Panc1 (cell line): ENCODE measurements at regions not wholly inside any gene's neighbourhood (a gene's known extent, or its start where the extent isn't known, plus 50 kb on each side); places are given as distances from the start of the nearest gene placed in this dataset.

ENCODE experiments used
- SIN3A ChIP-seq: IDR thresholded peaks from 2 replicates; pipeline ENCODE4 v1.6.1; 2012; ENCODE audit warnings: low read depth, mild to moderate bottlenecking, low read length, moderate library complexity, borderline replicate concordance; ENCODE audit not compliant: insufficient read depth
- TF ChIP-seq, protein P1 (sequence below): fragments of 450-650 bp; IDR thresholded peaks from 2 replicates; pipeline ENCODE4 v1.5.1; 2017; ENCODE audit warnings: mild to moderate bottlenecking

DNA sequence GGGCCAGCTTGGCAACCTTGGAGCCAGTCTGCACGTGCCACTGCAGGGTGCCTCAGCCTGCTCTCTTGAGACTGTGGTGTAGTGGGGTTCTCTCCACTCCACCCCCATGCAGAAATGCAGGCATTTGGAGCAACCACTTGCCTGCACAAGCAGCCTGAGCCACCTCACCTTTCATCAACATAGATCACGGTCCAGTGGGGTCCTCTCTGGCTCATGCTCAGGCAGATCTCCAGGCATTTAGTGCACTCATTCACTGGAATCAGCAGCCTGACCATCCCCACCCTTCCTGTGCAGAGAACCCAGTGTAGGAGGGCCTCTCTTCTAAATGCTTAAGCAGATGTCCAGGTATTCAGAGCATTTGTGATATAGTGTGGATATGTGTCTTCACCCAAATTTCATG lies 2330.1 kb downstream of the PCDH9 start:
- TF ChIP-seq SIN3A, result no peak
- TF ChIP-seq, protein P1, sequence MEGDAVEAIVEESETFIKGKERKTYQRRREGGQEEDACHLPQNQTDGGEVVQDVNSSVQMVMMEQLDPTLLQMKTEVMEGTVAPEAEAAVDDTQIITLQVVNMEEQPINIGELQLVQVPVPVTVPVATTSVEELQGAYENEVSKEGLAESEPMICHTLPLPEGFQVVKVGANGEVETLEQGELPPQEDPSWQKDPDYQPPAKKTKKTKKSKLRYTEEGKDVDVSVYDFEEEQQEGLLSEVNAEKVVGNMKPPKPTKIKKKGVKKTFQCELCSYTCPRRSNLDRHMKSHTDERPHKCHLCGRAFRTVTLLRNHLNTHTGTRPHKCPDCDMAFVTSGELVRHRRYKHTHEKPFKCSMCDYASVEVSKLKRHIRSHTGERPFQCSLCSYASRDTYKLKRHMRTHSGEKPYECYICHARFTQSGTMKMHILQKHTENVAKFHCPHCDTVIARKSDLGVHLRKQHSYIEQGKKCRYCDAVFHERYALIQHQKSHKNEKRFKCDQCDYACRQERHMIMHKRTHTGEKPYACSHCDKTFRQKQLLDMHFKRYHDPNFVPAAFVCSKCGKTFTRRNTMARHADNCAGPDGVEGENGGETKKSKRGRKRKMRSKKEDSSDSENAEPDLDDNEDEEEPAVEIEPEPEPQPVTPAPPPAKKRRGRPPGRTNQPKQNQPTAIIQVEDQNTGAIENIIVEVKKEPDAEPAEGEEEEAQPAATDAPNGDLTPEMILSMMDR, result no peak
